KG1 (cell line): ENCODE measurements at regions not wholly inside any gene's neighbourhood (a gene's known extent, or its start where the extent isn't known, plus 50 kb on each side); places are given as distances from the start of the nearest gene placed in this dataset.

Experiments
- DNase-seq: peaks from one replicate; lab custom pipeline; 2025; lab: John Stamatoyannopoulos, UW

- no peak for DNase-seq
Observed at GRCh38 chr4:108270466-108271450, 102.0 kb upstream of the LEF1 start.

DNA sequence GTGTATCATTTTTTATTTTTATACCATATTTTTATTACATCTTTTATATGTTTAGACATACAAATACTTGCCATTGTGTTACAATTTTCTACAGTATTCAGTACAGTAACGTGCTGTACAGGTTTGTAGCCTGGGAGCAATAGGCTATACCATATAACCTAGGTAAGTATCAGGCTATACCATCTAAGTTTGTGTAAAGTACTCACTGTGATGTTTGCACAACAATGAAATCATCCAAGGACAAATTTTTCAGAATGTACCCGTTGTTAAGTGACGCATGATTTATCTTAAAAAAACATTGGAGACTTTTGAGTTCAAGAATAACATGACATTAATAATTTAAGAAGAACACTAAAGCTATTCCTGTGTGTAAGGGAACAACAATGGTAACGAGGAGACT is 96.0 kb upstream of the LEF1 start:
- DNase-seq = no peak

DNA sequence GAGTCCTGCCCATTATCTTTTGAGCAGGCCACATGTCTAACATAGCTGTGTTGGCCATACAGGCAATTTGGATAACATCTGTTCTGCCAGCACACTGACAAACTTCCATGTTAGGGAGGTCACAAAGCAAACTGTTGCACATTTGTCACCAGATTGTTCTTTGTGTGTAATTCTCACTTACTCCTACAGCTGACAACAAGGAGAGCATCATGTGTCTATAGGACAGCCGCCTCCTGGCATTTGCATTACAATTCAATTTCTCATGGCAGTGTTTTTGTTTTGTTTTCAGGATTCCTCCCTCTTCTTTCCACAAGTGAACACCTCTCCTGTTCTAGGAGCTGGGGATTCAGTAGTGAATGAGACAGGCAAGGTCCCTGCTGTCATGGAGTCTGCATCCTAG is 94.3 kb upstream of the LEF1 start:
- DNase-seq = no peak

GRCh38 chr4:108261026-108261425 is 92.3 kb upstream of the LEF1 start:
- no peak for DNase-seq

- DNase-seq = no peak
Observed at GRCh38 chr4:108256538-108256937, 87.8 kb upstream of the LEF1 start.

DNA sequence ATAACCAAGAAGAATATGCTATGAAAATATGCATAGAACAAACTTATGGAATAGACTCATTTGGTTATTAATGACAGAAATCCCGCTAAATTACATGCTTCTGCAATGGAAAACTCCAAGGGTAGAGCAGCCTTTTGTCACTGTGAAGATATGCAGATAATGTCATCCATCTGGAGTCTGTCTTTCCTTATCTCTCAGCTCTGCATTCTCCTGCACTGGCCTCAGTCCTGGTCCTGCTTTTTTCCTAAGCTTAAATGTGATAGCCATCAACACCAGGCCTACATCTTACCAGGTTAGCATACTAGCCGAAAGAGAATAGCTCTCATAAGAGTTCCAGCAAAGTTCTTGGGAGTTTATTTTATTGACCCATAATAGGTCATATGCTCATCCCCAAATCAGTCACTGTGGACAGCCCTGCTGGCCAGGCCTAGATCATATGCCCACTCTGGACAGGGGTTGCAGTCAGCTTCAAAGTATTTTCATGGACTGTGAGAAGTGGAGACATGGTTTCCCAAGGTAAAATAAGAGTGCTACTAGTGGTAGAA is 86.5 kb upstream of the LEF1 start:
- no peak for DNase-seq

GRCh38 chr4:108249397-108249796 is 80.7 kb upstream of the LEF1 start:
- no peak for DNase-seq

DNA sequence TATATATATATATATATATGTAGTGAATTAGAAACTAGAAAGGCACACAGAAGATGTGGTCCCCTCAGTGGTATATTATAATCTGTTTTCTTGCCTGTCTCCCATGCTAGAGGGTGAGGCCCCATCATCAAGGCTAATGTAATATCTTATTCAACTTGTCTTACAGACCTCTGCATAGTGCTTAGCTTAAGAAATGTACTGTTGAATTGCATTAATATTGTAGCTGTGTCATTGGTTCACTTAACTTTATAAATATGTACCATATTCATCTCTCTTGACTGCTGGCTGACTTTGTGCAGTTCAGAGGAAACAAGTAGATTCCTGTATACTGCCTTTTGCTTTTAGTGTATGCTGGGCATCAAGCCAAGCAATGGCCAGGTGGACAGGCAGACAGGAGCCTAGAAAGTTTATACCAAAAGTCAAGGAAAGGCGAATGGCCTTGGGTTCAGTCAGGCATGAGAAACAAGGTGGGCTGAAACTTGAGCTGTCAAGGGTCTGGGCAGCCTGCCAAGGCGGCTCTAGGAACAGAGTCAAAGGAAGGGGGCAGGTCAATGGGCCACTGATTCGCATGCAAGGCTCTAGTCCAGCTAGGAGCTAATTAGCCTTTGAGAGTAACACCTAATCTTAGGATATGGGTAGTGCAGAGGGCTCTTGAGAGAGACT is 78.8 kb upstream of the LEF1 start:
- peak; percentile 4 for DNase-seq

- no peak for DNase-seq
Observed at GRCh38 chr4:108244606-108245005, 75.9 kb upstream of the LEF1 start.

DNA sequence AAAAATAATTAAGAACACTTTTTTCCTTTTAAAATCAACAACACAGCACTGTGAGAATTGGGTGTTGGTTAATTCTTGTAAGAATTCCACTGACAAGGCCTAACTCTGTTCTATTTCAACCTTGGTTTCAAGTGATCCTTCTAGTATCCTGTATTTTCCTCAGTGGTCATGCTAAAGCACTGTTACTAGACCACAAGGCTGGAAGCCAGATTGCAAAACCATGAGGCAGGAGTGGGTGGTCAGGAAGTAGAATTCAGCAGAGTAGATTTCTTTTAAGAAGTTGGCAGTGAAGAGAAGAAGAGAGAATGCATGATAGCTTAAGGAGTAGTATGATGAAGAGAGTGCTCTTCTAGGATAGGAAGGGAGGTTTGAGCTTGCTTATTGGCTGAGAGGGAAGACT is 71.6 kb upstream of the LEF1 start:
- no peak for DNase-seq

DNA sequence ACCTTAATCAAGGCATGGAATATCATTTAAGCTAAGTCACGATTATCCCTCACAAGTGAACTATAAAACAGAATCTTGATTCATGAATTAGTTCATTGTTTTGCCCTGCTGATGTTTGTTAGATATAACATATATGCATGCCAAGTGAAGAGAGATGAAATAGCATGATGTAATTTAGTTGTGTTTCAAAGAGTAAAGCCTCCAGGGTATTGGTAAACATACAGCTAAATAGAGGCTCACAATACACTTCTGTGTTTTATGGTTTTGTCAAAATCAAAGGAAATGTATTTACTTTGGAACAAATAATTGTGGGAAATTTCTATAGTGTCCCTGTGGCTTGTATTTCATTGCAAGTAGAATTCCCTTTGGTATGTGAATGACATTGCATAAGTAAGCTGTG is 69.0 kb upstream of the LEF1 start:
- no peak for DNase-seq

- no peak for DNase-seq
Observed at GRCh38 chr4:108236264-108236663, 67.5 kb upstream of the LEF1 start.

- peak; percentile 33 for DNase-seq
Observed at GRCh38 chr4:108227923-108228322, 59.2 kb upstream of the LEF1 start.

DNA sequence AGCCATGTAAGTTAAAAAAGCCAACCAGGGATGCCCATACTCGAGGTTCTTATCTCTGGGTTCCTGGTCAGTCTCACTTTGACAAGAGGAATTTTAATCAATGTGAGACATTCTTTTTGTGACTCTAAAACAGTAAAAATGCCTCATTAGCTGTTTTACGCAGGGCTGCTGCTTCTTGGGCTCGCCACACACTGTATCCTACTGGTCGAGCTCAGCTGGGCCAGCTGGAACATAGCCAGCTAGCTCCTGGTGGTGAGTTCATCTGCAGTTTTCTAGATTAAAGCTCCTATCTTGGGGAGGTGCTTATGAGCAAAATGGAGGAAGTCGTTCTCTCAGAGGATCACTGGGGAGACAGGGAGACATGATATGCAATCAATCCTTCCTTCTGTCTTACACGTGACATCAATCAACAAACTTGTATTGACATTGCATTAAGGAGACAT is 55.9 kb upstream of the LEF1 start:
- no peak for DNase-seq

GRCh38 chr4:108223313-108223712 is 54.6 kb upstream of the LEF1 start:
- DNase-seq = no peak

GRCh38 chr4:108219998-108220397 is 51.3 kb upstream of the LEF1 start:
- DNase-seq = no peak
